ENCODE measurements at regions not wholly inside any gene's neighbourhood (a gene's known extent, or its start where the extent isn't known, plus 50 kb on each side); places are given as distances from the start of the nearest gene placed in this dataset.

- DNase-seq: no peak
Observed at GRCh38 chr5:67978171-67978570, 237.4 kb upstream of the PIK3R1 start.

GRCh38 chr5:67976891-67977601, 238.5 kb upstream of the PIK3R1 start:
- DNase-seq: no peak

GRCh38 chr5:67976181-67976580, 239.4 kb upstream of the PIK3R1 start:
- no peak for DNase-seq

GRCh38 chr5:67974471-67974870, 241.1 kb upstream of the PIK3R1 start:
- no peak for DNase-seq

GRCh38 chr5:67974054-67974453, 241.5 kb upstream of the PIK3R1 start:
- no peak for DNase-seq

- DNase-seq: no peak
Observed at GRCh38 chr5:67971971-67972821, 243.4 kb upstream of the PIK3R1 start.

GRCh38 chr5:67971223-67971830, 244.2 kb upstream of the PIK3R1 start:
- no peak for DNase-seq

GRCh38 chr5:67969631-67970030, 245.9 kb upstream of the PIK3R1 start:
- DNase-seq: no peak

GRCh38 chr5:67969176-67969575, 246.4 kb upstream of the PIK3R1 start:
- DNase-seq: no peak

- no peak for DNase-seq
Observed at GRCh38 chr5:67966712-67967111, 248.8 kb upstream of the PIK3R1 start.

- no peak for DNase-seq
Observed at GRCh38 chr5:67964619-67965018, 250.9 kb upstream of the PIK3R1 start.

GRCh38 chr5:67963789-67964519, 251.6 kb upstream of the PIK3R1 start:
- no peak for DNase-seq

- no peak for DNase-seq
Observed at GRCh38 chr5:67960939-67961338, 254.6 kb upstream of the PIK3R1 start.

GRCh38 chr5:67957374-67957773, 258.2 kb upstream of the PIK3R1 start:
- DNase-seq: no peak

GRCh38 chr5:67954351-67954750, 261.2 kb upstream of the PIK3R1 start:
- DNase-seq: no peak

- DNase-seq: no peak
Observed at GRCh38 chr5:67942421-67942820, 273.1 kb upstream of the PIK3R1 start.

- no peak for DNase-seq
Observed at GRCh38 chr5:67941614-67942401, 273.7 kb upstream of the PIK3R1 start.

GRCh38 chr5:67935908-67936566, 279.5 kb upstream of the PIK3R1 start:
- no peak for DNase-seq

- no peak for DNase-seq
Observed at GRCh38 chr5:67934976-67935375, 280.6 kb upstream of the PIK3R1 start.

GRCh38 chr5:67925511-67925910, 290.0 kb upstream of the PIK3R1 start:
- no peak for DNase-seq

GRCh38 chr5:67921004-67921601, 294.5 kb upstream of the PIK3R1 start:
- no peak for DNase-seq

Data from CD4-positive, alpha-beta T cell treated with Interleukin-17A for 4 hours (primary cell).